ENCODE measurements at regions not wholly inside any gene's neighbourhood (a gene's known extent, or its start where the extent isn't known, plus 50 kb on each side); places are given as distances from the start of the nearest gene placed in this dataset.

DNA sequence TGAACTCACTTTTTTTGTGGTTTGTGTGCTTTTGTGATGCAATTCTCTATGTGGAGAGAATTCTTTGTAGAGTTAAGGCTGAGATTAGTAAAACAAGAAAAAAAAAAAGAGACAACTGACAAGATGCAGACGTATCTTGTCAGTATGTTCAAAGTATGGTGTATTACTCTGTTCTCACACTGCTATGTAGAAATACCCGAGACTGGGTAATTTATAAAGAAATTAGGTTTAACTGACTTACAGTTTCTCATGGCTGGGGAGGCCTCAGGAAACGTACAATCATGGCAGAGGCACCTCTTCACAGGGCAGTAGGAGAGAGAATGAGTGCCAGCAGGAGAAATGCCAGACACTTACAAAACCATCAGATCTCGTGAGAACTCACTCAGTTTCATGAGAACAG, 475.2 kb upstream of the CDH18 start:
- no peak for TF ChIP-seq POLR2A (IDR thresholded peaks at IDR 0.05; ENCODE audit: low read depth, low read length)
- no peak for TF ChIP-seq POU2F2 (IDR thresholded peaks at IDR 0.05; ENCODE audit: low read depth, low read length)
- TF ChIP-seq POLR2AphosphoS5 (IDR thresholded peaks at IDR 0.05; ENCODE audit: low read depth, low read length), result no peak
- no peak for TF ChIP-seq TAF1 (IDR thresholded peaks at IDR 0.05; ENCODE audit: low read depth, low read length)
- TF ChIP-seq SPI1 (IDR thresholded peaks at IDR 0.05; ENCODE audit: low read depth, low read length), result no peak
- no peak for TF ChIP-seq PAX5 (IDR thresholded peaks at IDR 0.05; ENCODE audit: insufficient read depth, low read length, severe bottlenecking)

Data from GM12891 (cell line).